GM06990 (cell line): ENCODE measurements at regions not wholly inside any gene's neighbourhood (a gene's known extent, or its start where the extent isn't known, plus 50 kb on each side); places are given as distances from the start of the nearest gene placed in this dataset.

Experiments
- DNase-seq: peaks from one replicate; pipeline ENCODE4 v3.0.0-alpha.2; 2011; ENCODE audit not compliant: insufficient read length; ENCODE audit errors: extremely low read depth
- H3K27me3 ChIP-seq: replicated peaks from 2 replicates; pipeline ENCODE4 v1.6.0; 2011; ENCODE audit warnings: low read length; ENCODE audit not compliant: control insufficient read depth, insufficient read depth
- H3K36me3 ChIP-seq: 2 replicates; pipeline ENCODE4 v1.5.1; 2011; ENCODE audit warnings: low read length; ENCODE audit not compliant: control insufficient read depth, insufficient read depth
- H3K4me3 ChIP-seq: replicated peaks from 2 replicates; pipeline ENCODE4 v1.5.1; 2011; ENCODE audit warnings: low read depth, mild to moderate bottlenecking, control low read depth, low read length
- TF ChIP-seq, protein P1 (sequence below): IDR thresholded peaks from 2 replicates; pipeline ENCODE4 v1.5.1; 2011; ENCODE audit warnings: low read length, control low read depth, mild to moderate bottlenecking, inconsistent platforms; ENCODE audit not compliant: insufficient read depth, poor library complexity, severe bottlenecking

DNA sequence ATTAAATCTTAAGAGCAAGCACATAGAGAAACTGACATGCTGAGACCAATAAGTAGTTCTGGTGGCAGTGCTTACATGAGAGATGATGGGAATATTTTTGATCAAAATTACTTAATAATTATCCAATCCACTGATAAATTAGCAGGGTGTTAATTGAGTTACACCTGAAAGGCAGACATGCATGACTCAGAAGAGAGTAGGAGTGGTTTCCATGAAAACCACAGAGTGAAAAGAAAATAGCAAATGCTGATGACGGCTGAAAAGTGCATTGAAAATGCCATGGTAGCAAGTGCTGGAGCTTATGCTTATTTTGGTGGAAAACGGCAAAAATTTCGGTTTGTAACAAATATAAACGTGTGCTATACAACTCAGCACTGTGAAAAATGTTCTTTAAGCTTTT lies 267.8 kb upstream of the LRRN1 start:
- no peak for DNase-seq
- no peaks in the 10 kb centered on the region for H3K36me3 ChIP-seq
- H3K27me3 ChIP-seq, result no peaks in the 10 kb centered on the region
- H3K4me3 ChIP-seq, result no peak overlapping the region
- TF ChIP-seq, protein P1, sequence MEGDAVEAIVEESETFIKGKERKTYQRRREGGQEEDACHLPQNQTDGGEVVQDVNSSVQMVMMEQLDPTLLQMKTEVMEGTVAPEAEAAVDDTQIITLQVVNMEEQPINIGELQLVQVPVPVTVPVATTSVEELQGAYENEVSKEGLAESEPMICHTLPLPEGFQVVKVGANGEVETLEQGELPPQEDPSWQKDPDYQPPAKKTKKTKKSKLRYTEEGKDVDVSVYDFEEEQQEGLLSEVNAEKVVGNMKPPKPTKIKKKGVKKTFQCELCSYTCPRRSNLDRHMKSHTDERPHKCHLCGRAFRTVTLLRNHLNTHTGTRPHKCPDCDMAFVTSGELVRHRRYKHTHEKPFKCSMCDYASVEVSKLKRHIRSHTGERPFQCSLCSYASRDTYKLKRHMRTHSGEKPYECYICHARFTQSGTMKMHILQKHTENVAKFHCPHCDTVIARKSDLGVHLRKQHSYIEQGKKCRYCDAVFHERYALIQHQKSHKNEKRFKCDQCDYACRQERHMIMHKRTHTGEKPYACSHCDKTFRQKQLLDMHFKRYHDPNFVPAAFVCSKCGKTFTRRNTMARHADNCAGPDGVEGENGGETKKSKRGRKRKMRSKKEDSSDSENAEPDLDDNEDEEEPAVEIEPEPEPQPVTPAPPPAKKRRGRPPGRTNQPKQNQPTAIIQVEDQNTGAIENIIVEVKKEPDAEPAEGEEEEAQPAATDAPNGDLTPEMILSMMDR, result no peak

DNA sequence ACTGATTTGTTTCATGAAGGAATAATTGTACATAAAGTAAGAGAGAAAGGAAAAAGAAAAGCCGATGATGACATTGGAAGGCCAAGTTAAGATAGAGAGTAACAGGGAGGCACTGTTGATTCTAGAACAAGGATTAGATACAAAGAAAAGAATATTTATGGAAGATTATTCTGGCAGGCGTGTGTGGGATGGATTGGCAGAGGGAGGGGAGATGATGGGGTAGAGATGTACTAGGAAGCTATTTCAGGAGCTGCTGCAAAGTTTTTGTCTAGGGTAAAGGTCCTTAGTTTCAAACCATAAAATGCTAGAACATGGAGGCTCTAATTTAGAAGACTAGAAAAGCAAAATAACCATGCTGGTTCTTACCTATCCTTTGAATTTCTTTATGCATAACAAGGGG lies 280.0 kb upstream of the LRRN1 start:
- Histone ChIP-seq H3K4me3 (no peak overlapping the region), H3K36me3 (no peaks in the 10 kb centered on the region), H3K27me3 (no peaks in the 10 kb centered on the region)
- TF ChIP-seq, protein P1, result no peak
- DNase-seq, result no peak

- TF ChIP-seq, protein P1, result no peak
- Histone ChIP-seq H3K4me3 (no peak overlapping the region), H3K27me3 (no peaks in the 10 kb centered on the region), H3K36me3 (no peaks in the 10 kb centered on the region)
- DNase-seq, result no peak
These were observed 282.2 kb upstream of the LRRN1 start for GRCh38 chr3:3516996-3517395.

DNA sequence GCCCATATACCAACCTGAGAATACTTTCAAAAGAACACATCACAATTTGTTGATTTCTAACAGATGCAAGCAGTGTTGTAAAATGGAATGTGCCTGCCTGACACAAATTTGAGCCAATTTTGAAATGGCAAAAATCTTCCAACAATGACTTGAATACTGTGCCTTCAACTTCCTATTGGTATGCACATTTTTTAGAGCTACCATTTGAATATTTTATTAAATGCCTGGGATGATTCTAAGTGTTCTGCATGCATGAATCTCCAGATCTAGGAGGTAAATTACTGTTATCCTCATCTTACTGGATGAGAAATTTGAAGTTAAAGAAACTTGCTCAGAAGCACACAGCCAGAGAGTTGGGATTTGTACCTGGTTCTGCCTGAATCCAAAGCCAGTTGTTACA lies 282.8 kb upstream of the LRRN1 start:
- Histone ChIP-seq H3K36me3 (no peaks in the 10 kb centered on the region), H3K4me3 (no peak overlapping the region), H3K27me3 (no peaks in the 10 kb centered on the region)
- TF ChIP-seq, protein P1, result no peak
- no peak for DNase-seq

- no peaks in the 10 kb centered on the region; the same call in 1 of the 2 replicates for H3K27me3 ChIP-seq
- TF ChIP-seq, protein P1, result no peak
- no peak overlapping the region for H3K4me3 ChIP-seq
- no peak for DNase-seq
- H3K36me3 ChIP-seq, result no peaks in the 10 kb centered on the region
These were observed 289.6 kb upstream of the LRRN1 start for GRCh38 chr3:3509665-3510064.

DNA sequence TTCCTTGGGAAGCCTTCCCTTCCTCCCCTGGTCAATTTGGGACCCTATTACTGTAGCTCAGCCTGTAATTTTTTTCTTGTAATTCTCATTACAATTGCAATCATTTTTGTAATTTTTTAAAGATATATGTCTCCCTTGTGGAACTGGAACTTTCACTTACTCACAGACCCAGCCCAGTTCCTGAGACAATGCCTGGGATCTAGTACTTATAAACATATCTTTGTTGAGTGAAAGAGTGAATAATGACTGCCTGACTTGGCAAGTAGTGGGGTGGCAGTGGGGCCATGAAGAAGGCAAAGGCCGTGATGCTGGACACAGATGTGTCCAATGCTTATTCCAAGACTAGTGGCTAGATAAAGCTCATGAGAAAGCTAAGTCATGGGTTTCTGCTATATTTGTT lies 294.5 kb upstream of the LRRN1 start:
- DNase-seq, result no peak
- TF ChIP-seq, protein P1, result no peak
- no peaks in the 10 kb centered on the region for H3K36me3 ChIP-seq
- H3K27me3 ChIP-seq, result no peaks in the 10 kb centered on the region
- H3K4me3 ChIP-seq, result no peak overlapping the region
